ENCODE measurements at regions not wholly inside any gene's neighbourhood (a gene's known extent, or its start where the extent isn't known, plus 50 kb on each side); places are given as distances from the start of the nearest gene placed in this dataset.
"Not testable (repeated sequence)": the region's sequence is repeated elsewhere in the genome, so short reads cannot be mapped to it uniquely, and the experiment has no call there.

- Histone ChIP-seq H3K27ac (ENCODE audit: low read length) (no peak overlapping the region), H3K36me3 (ENCODE audit: control insufficient read depth, insufficient read depth, low read length) (no peaks in the 10 kb centered on the region), H3K4me3 (ENCODE audit: low read length) (no peak overlapping the region), H3K27me3 (ENCODE audit: control insufficient read depth, insufficient read depth, low read length) (no peaks in the 10 kb centered on the region), H3K9me3 (ENCODE audit: control insufficient read depth, insufficient read depth, low read length) (no peaks in the 10 kb centered on the region), H3K4me1 (ENCODE audit: control insufficient read depth, insufficient read depth, low read length) (no peaks in the 10 kb centered on the region)
- no CpG with 5 or more reads among the region's 2 CpGs for WGBS (ENCODE audit: insufficient coverage, insufficient read length)
- no peak for DNase-seq (ENCODE audit: low read depth, low spot score)
These were observed 1168.7 kb upstream of the CELF2 start for GRCh38 chr10:9848981-9849380.

- WGBS (ENCODE audit: insufficient coverage, insufficient read length): no CpG with 5 or more reads among the region's 3 CpGs
- Histone ChIP-seq H3K4me3 (ENCODE audit: low read length) (no peak overlapping the region), H3K4me1 (ENCODE audit: control insufficient read depth, insufficient read depth, low read length) (no peaks in the 10 kb centered on the region), H3K36me3 (ENCODE audit: control insufficient read depth, insufficient read depth, low read length) (no peaks in the 10 kb centered on the region), H3K27ac (ENCODE audit: low read length) (no peak overlapping the region), H3K9me3 (ENCODE audit: control insufficient read depth, insufficient read depth, low read length) (no peaks in the 10 kb centered on the region), H3K27me3 (ENCODE audit: control insufficient read depth, insufficient read depth, low read length) (no peaks in the 10 kb centered on the region)
- no peak for DNase-seq (ENCODE audit: low read depth, low spot score)
These were observed 1167.3 kb upstream of the CELF2 start for GRCh38 chr10:9850415-9850814.

GRCh38 chr10:9851808-9852207 lies 1165.9 kb upstream of the CELF2 start:
- H3K9me3 ChIP-seq (ENCODE audit: control insufficient read depth, insufficient read depth, low read length): no peaks in the 10 kb centered on the region
- H3K36me3 ChIP-seq (ENCODE audit: control insufficient read depth, insufficient read depth, low read length): no peaks in the 10 kb centered on the region; the same call in 1 of the 2 replicates
- no peaks in the 10 kb centered on the region for H3K4me1 ChIP-seq (ENCODE audit: control insufficient read depth, insufficient read depth, low read length)
- no peaks in the 10 kb centered on the region for H3K27me3 ChIP-seq (ENCODE audit: control insufficient read depth, insufficient read depth, low read length)
- H3K4me3 ChIP-seq (ENCODE audit: low read length): no peak overlapping the region
- no peak overlapping the region for H3K27ac ChIP-seq (ENCODE audit: low read length)
- no peak for DNase-seq (ENCODE audit: low read depth, low spot score)

GRCh38 chr10:9853405-9854355 lies 1164.0 kb upstream of the CELF2 start:
- no peak overlapping the region for H3K27ac ChIP-seq (ENCODE audit: low read length)
- H3K36me3 ChIP-seq (ENCODE audit: control insufficient read depth, insufficient read depth, low read length): no peaks in the 10 kb centered on the region; the same call in 1 of the 2 replicates
- H3K27me3 ChIP-seq (ENCODE audit: control insufficient read depth, insufficient read depth, low read length): no peaks in the 10 kb centered on the region
- no peaks in the 10 kb centered on the region for H3K9me3 ChIP-seq (ENCODE audit: control insufficient read depth, insufficient read depth, low read length)
- DNase-seq (ENCODE audit: low read depth, low spot score): no peak
- H3K4me3 ChIP-seq (ENCODE audit: low read length): no peak overlapping the region
- H3K4me1 ChIP-seq (ENCODE audit: control insufficient read depth, insufficient read depth, low read length): no peaks in the 10 kb centered on the region
- no CpG with 5 or more reads among the region's 4 CpGs for WGBS (ENCODE audit: insufficient coverage, insufficient read length)

GRCh38 chr10:9855451-9855850 lies 1162.2 kb upstream of the CELF2 start:
- no CpG with 5 or more reads among the region's 22 CpGs for WGBS (ENCODE audit: insufficient coverage, insufficient read length)
- H3K36me3 ChIP-seq (ENCODE audit: control insufficient read depth, insufficient read depth, low read length); H3K4me3 ChIP-seq (ENCODE audit: low read length); H3K4me1 ChIP-seq (ENCODE audit: control insufficient read depth, insufficient read depth, low read length); H3K9me3 ChIP-seq (ENCODE audit: control insufficient read depth, insufficient read depth, low read length); H3K27me3 ChIP-seq (ENCODE audit: control insufficient read depth, insufficient read depth, low read length); H3K27ac ChIP-seq (ENCODE audit: low read length); DNase-seq (ENCODE audit: low read depth, low spot score): not testable (repeated sequence)

GRCh38 chr10:9858816-9859215 lies 1158.9 kb upstream of the CELF2 start:
- Histone ChIP-seq H3K27ac (ENCODE audit: low read length) (no peak overlapping the region), H3K36me3 (ENCODE audit: control insufficient read depth, insufficient read depth, low read length) (no peaks in the 10 kb centered on the region; the same call in 1 of the 2 replicates), H3K9me3 (ENCODE audit: control insufficient read depth, insufficient read depth, low read length) (no peaks in the 10 kb centered on the region), H3K27me3 (ENCODE audit: control insufficient read depth, insufficient read depth, low read length) (no peaks in the 10 kb centered on the region), H3K4me1 (ENCODE audit: control insufficient read depth, insufficient read depth, low read length) (no peaks in the 10 kb centered on the region), H3K4me3 (ENCODE audit: low read length) (no peak overlapping the region)
- DNase-seq (ENCODE audit: low read depth, low spot score): no peak

- Histone ChIP-seq H3K4me3 (ENCODE audit: low read length) (no peak overlapping the region), H3K4me1 (ENCODE audit: control insufficient read depth, insufficient read depth, low read length) (no peaks in the 10 kb centered on the region), H3K27ac (ENCODE audit: low read length) (no peak overlapping the region), H3K9me3 (ENCODE audit: control insufficient read depth, insufficient read depth, low read length) (no peaks in the 10 kb centered on the region), H3K27me3 (ENCODE audit: control insufficient read depth, insufficient read depth, low read length) (no peaks in the 10 kb centered on the region), H3K36me3 (ENCODE audit: control insufficient read depth, insufficient read depth, low read length) (no peaks in the 10 kb centered on the region; the same call in 1 of the 2 replicates)
- no peak for DNase-seq (ENCODE audit: low read depth, low spot score)
These were observed 1157.6 kb upstream of the CELF2 start for GRCh38 chr10:9860045-9860444.

- WGBS (ENCODE audit: insufficient coverage, insufficient read length): no CpG with 5 or more reads among the region's 9 CpGs
- no peaks in the 10 kb centered on the region for H3K9me3 ChIP-seq (ENCODE audit: control insufficient read depth, insufficient read depth, low read length)
- no peaks in the 10 kb centered on the region for H3K4me1 ChIP-seq (ENCODE audit: control insufficient read depth, insufficient read depth, low read length)
- no peak overlapping the region for H3K27ac ChIP-seq (ENCODE audit: low read length)
- DNase-seq (ENCODE audit: low read depth, low spot score): no peak
- H3K36me3 ChIP-seq (ENCODE audit: control insufficient read depth, insufficient read depth, low read length): no peaks in the 10 kb centered on the region
- H3K4me3 ChIP-seq (ENCODE audit: low read length): no peak overlapping the region
- no peaks in the 10 kb centered on the region for H3K27me3 ChIP-seq (ENCODE audit: control insufficient read depth, insufficient read depth, low read length)
These were observed 1154.0 kb upstream of the CELF2 start for GRCh38 chr10:9863559-9864121.

GRCh38 chr10:9868499-9868898 lies 1149.2 kb upstream of the CELF2 start:
- no CpG with 5 or more reads among the region's 2 CpGs for WGBS (ENCODE audit: insufficient coverage, insufficient read length)
- H3K9me3 ChIP-seq (ENCODE audit: control insufficient read depth, insufficient read depth, low read length): no peaks in the 10 kb centered on the region
- no peaks in the 10 kb centered on the region for H3K36me3 ChIP-seq (ENCODE audit: control insufficient read depth, insufficient read depth, low read length)
- no peak overlapping the region for H3K27ac ChIP-seq (ENCODE audit: low read length)
- H3K4me3 ChIP-seq (ENCODE audit: low read length): no peak overlapping the region
- no peaks in the 10 kb centered on the region for H3K27me3 ChIP-seq (ENCODE audit: control insufficient read depth, insufficient read depth, low read length)
- DNase-seq (ENCODE audit: low read depth, low spot score): no peak
- H3K4me1 ChIP-seq (ENCODE audit: control insufficient read depth, insufficient read depth, low read length): no peaks in the 10 kb centered on the region

- Histone ChIP-seq H3K27ac (ENCODE audit: low read length) (no peak overlapping the region), H3K9me3 (ENCODE audit: control insufficient read depth, insufficient read depth, low read length) (no peaks in the 10 kb centered on the region), H3K27me3 (ENCODE audit: control insufficient read depth, insufficient read depth, low read length) (no peaks in the 10 kb centered on the region), H3K36me3 (ENCODE audit: control insufficient read depth, insufficient read depth, low read length) (no peaks in the 10 kb centered on the region), H3K4me1 (ENCODE audit: control insufficient read depth, insufficient read depth, low read length) (no peaks in the 10 kb centered on the region), H3K4me3 (ENCODE audit: low read length) (no peak overlapping the region)
- DNase-seq (ENCODE audit: low read depth, low spot score): no peak
- no CpG with 5 or more reads among the region's 2 CpGs for WGBS (ENCODE audit: insufficient coverage, insufficient read length)
These were observed 1148.5 kb upstream of the CELF2 start for GRCh38 chr10:9869205-9869604.

Measured in iPS DF 6.9 (cell line).